Naive thymus-derived CD4-positive, alpha-beta T cell (primary cell): ENCODE measurements at regions not wholly inside any gene's neighbourhood (a gene's known extent, or its start where the extent isn't known, plus 50 kb on each side); places are given as distances from the start of the nearest gene placed in this dataset.
"Not testable (repeated sequence)": the region's sequence is repeated elsewhere in the genome, so short reads cannot be mapped to it uniquely, and the experiment has no call there.

Experiments
- ATAC-seq: fragments of 150-1000 bp; cut with Tn5 transposase; 2 replicates; pipeline ENCODE4 v1.10.0; 2021; ENCODE audit warnings: mild to moderate bottlenecking, moderate library complexity
- CTCF ChIA-PET: fragments of 350-600 bp; sonication (Branson Sonifier 250); formaldehyde crosslinking; loops from one replicate; lab custom pipeline; 2021; ENCODE audit warnings: antibody characterized with exemption; lab: Charles Lee
- POLR2A ChIA-PET: fragments of 350-600 bp; sonication (Branson Sonifier 250); formaldehyde crosslinking; loops from one replicate; lab custom pipeline; 2021; ENCODE audit warnings: antibody characterized with exemption, inconsistent platforms; lab: Charles Lee
- DNase-seq, 9 donors: peaks; one replicate each; pipeline versions ENCODE4 v3.0.0 to v3.0.0-alpha.2; 2020 to 2022; ENCODE audit warnings: mixed read lengths in 1 of 9
- H3K27ac ChIP-seq: one replicate; pipeline ENCODE4 v1.7.0; 2013; ENCODE audit warnings: mild to moderate bottlenecking, low read depth, low read length, moderate library complexity
- H3K27me3 ChIP-seq, 2 donors: one replicate each; pipeline ENCODE4 v1.7.0; 2013; ENCODE audit warnings: low read length in 2 of 2, mild to moderate bottlenecking in 2 of 2, moderate library complexity in 2 of 2; ENCODE audit not compliant: control insufficient read depth in 2 of 2, insufficient read depth in 2 of 2
- H3K36me3 ChIP-seq, 3 experiments: 1 replicate in 2 of 3; 2 replicates in 1 of 3; pipeline ENCODE4 v1.7.0; 2013; ENCODE audit warnings: low read length in 3 of 3, mild to moderate bottlenecking in 3 of 3, moderate library complexity in 1 of 3; ENCODE audit not compliant: insufficient read depth in 3 of 3, control insufficient read depth in 2 of 3
- H3K4me1 ChIP-seq, 2 donors: one replicate each; pipeline ENCODE4 v1.7.0; 2013; ENCODE audit warnings: low read length in 2 of 2, mild to moderate bottlenecking in 2 of 2, moderate library complexity in 1 of 2; ENCODE audit not compliant: control insufficient read depth in 2 of 2, insufficient read depth in 2 of 2
- H3K4me3 ChIP-seq: 2 replicates; pipeline ENCODE4 v1.7.0; 2013; ENCODE audit warnings: mild to moderate bottlenecking, low read length
- H3K9me3 ChIP-seq, 3 experiments: 1 replicate in 2 of 3; 2 replicates in 1 of 3; pipeline ENCODE4 v1.7.0; 2013; ENCODE audit warnings: low read length in 3 of 3; ENCODE audit not compliant: control insufficient read depth in 2 of 3
- H3K27ac Mint-ChIP-seq, 9 donors: one replicate each; pipeline ENCODE4 v1.8.0; 2020 to 2022; ENCODE audit warnings: mixed read lengths in 9 of 9, mild to moderate bottlenecking in 8 of 9, moderate library complexity in 5 of 9, inconsistent platforms in 2 of 9
- H3K27me3 Mint-ChIP-seq, 5 donors: one replicate each; pipeline ENCODE4 v1.8.0; 2021 to 2022; ENCODE audit warnings: mixed read lengths in 5 of 5, mild to moderate bottlenecking in 1 of 5
- H3K36me3 Mint-ChIP-seq, 5 donors: one replicate each; pipeline ENCODE4 v1.8.0; 2020 to 2022; ENCODE audit warnings: mixed read lengths in 5 of 5, mild to moderate bottlenecking in 3 of 5, inconsistent platforms in 1 of 5
- H3K4me1 Mint-ChIP-seq, 7 donors: one replicate each; pipeline ENCODE4 v1.8.0; 2020 to 2022; ENCODE audit warnings: mixed read lengths in 7 of 7, mild to moderate bottlenecking in 3 of 7, inconsistent platforms in 1 of 7
- H3K4me3 Mint-ChIP-seq, 10 donors: one replicate each; pipeline ENCODE4 v1.8.0; 2020 to 2022; ENCODE audit warnings: mild to moderate bottlenecking in 10 of 10, mixed read lengths in 10 of 10, moderate library complexity in 6 of 10, inconsistent platforms in 2 of 10
- H3K9me3 Mint-ChIP-seq, 11 donors: one replicate each; pipeline ENCODE4 v1.8.0; 2020 to 2022; ENCODE audit warnings: mixed read lengths in 11 of 11, mild to moderate bottlenecking in 4 of 11, inconsistent platforms in 1 of 11, moderate library complexity in 1 of 11
- intact Hi-C, 2 donors: fragments of 100-400 bp; cut with micrococcal nuclease; formaldehyde crosslinking; loops; one replicate each; pipeline ENCODE4 v1.15.1; 2023

GRCh38 chr6:169086616-169087015 is 167.0 kb downstream of the THBS2 start:
- intact Hi-C loops, CTCF ChIA-PET, POLR2A ChIA-PET, H3K4me3 Mint-ChIP-seq, H3K4me3 ChIP-seq, H3K36me3 Mint-ChIP-seq, H3K4me1 ChIP-seq, H3K27ac Mint-ChIP-seq, DNase-seq, H3K36me3 ChIP-seq, H3K27me3 ChIP-seq, ATAC-seq, H3K4me1 Mint-ChIP-seq, H3K27me3 Mint-ChIP-seq, H3K27ac ChIP-seq: not testable (repeated sequence)
- H3K9me3 ChIP-seq: peaks cover 0 to 10% (median 0%) of the 10 kb centered on the region in 3 experiments
- peaks cover 6 to 38% (median 16%) of the 10 kb centered on the region in 11 donors for H3K9me3 Mint-ChIP-seq

DNA sequence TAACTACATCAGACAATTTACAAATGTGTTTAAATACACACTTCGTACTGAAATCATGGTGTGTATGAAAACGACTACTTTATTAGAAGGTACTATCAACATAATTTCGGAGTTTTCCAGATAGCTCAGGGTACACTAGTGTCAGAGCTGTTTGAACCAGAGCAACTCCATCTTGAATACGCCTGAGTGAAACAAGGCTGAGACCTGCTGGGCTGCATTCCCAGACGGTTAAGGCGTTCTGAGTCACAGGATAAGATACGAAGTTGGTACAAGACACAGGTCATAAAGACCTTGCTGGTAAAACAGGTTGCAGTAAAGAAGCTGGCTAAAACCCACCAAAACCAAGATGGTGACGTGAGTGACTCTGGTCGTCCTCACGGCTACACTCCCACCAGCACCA is 167.6 kb downstream of the THBS2 start:
- no peaks in the 10 kb centered on the region for H3K27me3 ChIP-seq
- H3K4me3 Mint-ChIP-seq: no peak overlapping the region
- peaks cover 0 to 8% (median 0%) of the 10 kb centered on the region in 3 experiments for H3K9me3 ChIP-seq
- H3K27ac Mint-ChIP-seq: no peak overlapping the region
- intact Hi-C loops: no loop called here
- H3K4me1 Mint-ChIP-seq: no peaks in the 10 kb centered on the region
- ATAC-seq (no peak), DNase-seq (no peak)
- H3K4me1 ChIP-seq: no peaks in the 10 kb centered on the region
- H3K9me3 Mint-ChIP-seq: peaks cover 6 to 32% (median 14%) of the 10 kb centered on the region in 11 donors
- ChIA-PET POLR2A (no interaction called here), CTCF (no interaction called here)
- peaks cover 0 to 4% (median 0%) of the 10 kb centered on the region in 5 donors for H3K27me3 Mint-ChIP-seq
- H3K36me3 Mint-ChIP-seq: no peaks in the 10 kb centered on the region
- H3K27ac ChIP-seq: no peak overlapping the region
- H3K36me3 ChIP-seq: no peaks in the 10 kb centered on the region
- H3K4me3 ChIP-seq: no peak overlapping the region

DNA sequence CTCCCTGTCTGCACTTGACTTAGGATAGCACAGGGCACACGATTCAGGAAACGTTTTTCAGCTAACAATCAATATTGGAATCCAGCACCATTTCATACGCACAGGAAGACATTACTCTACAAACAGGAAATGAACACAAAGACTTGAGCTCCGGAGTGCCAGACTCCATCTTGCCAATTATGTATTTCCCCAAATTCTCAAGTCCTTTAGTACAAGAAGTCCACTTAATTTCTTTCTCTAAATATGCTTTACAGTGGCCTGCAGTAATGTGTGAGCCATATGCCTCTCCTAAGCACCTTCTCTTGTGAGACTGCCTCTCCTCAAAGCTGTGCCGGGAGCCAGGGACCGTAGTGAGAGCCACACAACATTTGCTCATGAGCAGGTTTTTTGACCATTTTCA is 168.2 kb downstream of the THBS2 start:
- H3K36me3 ChIP-seq: no peaks in the 10 kb centered on the region
- H3K36me3 Mint-ChIP-seq: no peaks in the 10 kb centered on the region
- no peaks in the 10 kb centered on the region for H3K4me1 Mint-ChIP-seq
- peaks cover 0 to 2% (median 0%) of the 10 kb centered on the region in 3 experiments for H3K9me3 ChIP-seq
- ChIA-PET POLR2A (no interaction called here), CTCF (no interaction called here)
- no peak overlapping the region for H3K27ac ChIP-seq
- DNase-seq (no peak), ATAC-seq (no peak)
- peaks cover 5 to 27% (median 12%) of the 10 kb centered on the region in 11 donors for H3K9me3 Mint-ChIP-seq
- H3K4me3 Mint-ChIP-seq: no peak overlapping the region
- intact Hi-C loops: no loop called here
- no peaks in the 10 kb centered on the region for H3K27me3 ChIP-seq
- no peak overlapping the region for H3K27ac Mint-ChIP-seq
- no peak overlapping the region for H3K4me3 ChIP-seq
- peaks cover 0 to 4% (median 0%) of the 10 kb centered on the region in 5 donors for H3K27me3 Mint-ChIP-seq
- H3K4me1 ChIP-seq: no peaks in the 10 kb centered on the region

DNA sequence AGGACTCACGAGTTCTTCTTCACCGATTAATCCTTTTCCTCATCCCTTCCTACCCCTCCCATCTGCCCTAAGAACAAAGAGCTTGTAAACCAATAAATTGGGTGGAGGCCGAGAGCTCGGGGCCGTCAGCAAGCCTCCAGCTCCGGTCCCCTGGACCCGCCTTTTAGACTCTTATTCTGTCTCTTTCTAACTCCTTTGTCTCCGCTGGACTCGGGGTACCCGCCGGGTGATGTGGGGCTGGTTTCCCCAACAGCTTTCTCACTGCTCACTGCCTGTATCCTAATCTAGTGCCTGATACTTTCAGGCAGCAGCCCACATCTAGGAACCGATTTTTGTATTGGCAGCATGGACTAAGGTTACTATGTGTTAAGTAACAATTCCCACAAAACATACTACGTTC is 169.1 kb downstream of the THBS2 start:
- intact Hi-C loops, H3K4me1 Mint-ChIP-seq, DNase-seq, H3K4me3 Mint-ChIP-seq, H3K27ac ChIP-seq, H3K4me3 ChIP-seq, ATAC-seq, H3K27me3 Mint-ChIP-seq, CTCF ChIA-PET, H3K36me3 Mint-ChIP-seq, H3K36me3 ChIP-seq, H3K9me3 ChIP-seq, H3K4me1 ChIP-seq, H3K27ac Mint-ChIP-seq, POLR2A ChIA-PET, H3K27me3 ChIP-seq: not testable (repeated sequence)
- H3K9me3 Mint-ChIP-seq: peaks cover 0 to 18% (median 3%) of the 10 kb centered on the region in 11 donors

- no peaks in the 10 kb centered on the region for H3K4me1 ChIP-seq
- no peaks in the 10 kb centered on the region for H3K27me3 ChIP-seq
- ATAC-seq: no peak
- no peak for DNase-seq
- H3K9me3 Mint-ChIP-seq: peaks cover 0 to 14% (median 2%) of the 10 kb centered on the region in 11 donors
- no peaks in the 10 kb centered on the region for H3K9me3 ChIP-seq
- intact Hi-C loops: no loop called here
- no peak overlapping the region for H3K27ac ChIP-seq
- CTCF ChIA-PET: no interaction called here
- H3K27ac Mint-ChIP-seq: no peak overlapping the region
- peaks cover 0 to 3% (median 0%) of the 10 kb centered on the region in 5 donors for H3K27me3 Mint-ChIP-seq
- no peaks in the 10 kb centered on the region for H3K4me1 Mint-ChIP-seq
- no peaks in the 10 kb centered on the region for H3K36me3 ChIP-seq
- POLR2A ChIA-PET: no interaction called here
- H3K36me3 Mint-ChIP-seq: no peaks in the 10 kb centered on the region
- H3K4me3 Mint-ChIP-seq: no peak overlapping the region
- no peak overlapping the region for H3K4me3 ChIP-seq
Measured at GRCh38 chr6:169084067-169084466, 169.6 kb downstream of the THBS2 start.

DNA sequence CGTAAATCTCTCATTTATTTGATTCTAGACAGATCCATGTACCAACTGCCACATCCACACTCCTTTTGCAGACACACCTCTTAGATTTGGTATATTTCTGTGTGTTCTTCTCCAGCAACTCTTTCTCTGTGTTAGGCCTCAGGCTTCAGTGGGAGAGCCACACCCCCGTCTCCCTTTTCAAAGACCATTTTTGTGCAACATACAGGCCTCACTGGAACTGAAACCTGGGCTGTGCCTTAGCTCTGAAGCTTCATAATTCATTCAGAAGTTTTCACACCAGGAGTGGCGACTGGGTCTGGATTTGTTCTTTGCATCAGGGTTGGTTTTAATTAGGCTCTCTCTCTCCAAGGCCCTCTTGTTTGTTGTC is 170.2 kb downstream of the THBS2 start:
- H3K4me1 Mint-ChIP-seq: no peaks in the 10 kb centered on the region
- peaks cover 0 to 8% (median 0%) of the 10 kb centered on the region in 11 donors for H3K9me3 Mint-ChIP-seq
- H3K27me3 ChIP-seq: no peaks in the 10 kb centered on the region
- no peak overlapping the region for H3K4me3 Mint-ChIP-seq
- H3K27ac Mint-ChIP-seq: no peak overlapping the region
- H3K36me3 ChIP-seq: no peaks in the 10 kb centered on the region
- ChIA-PET POLR2A (no interaction called here), CTCF (no interaction called here)
- H3K36me3 Mint-ChIP-seq: no peaks in the 10 kb centered on the region
- H3K27me3 Mint-ChIP-seq: no peaks in the 10 kb centered on the region
- no peak for ATAC-seq
- H3K27ac ChIP-seq: no peak overlapping the region
- no peak overlapping the region for H3K4me3 ChIP-seq
- no peaks in the 10 kb centered on the region for H3K4me1 ChIP-seq
- no peaks in the 10 kb centered on the region for H3K9me3 ChIP-seq
- intact Hi-C loops: no loop called here
- no peak for DNase-seq

GRCh38 chr6:169082817-169083507 is 170.7 kb downstream of the THBS2 start:
- Mint-ChIP-seq H3K27me3 (no peaks in the 10 kb centered on the region), H3K36me3 (no peaks in the 10 kb centered on the region), H3K27ac (no peak overlapping the region), H3K4me3 (no peak overlapping the region), H3K9me3 (peaks cover 0 to 6% (median 0%) of the 10 kb centered on the region in 11 donors), H3K4me1 (no peaks in the 10 kb centered on the region)
- intact Hi-C loops: no loop called here
- H3K36me3 ChIP-seq: no peaks in the 10 kb centered on the region
- no peak overlapping the region for H3K27ac ChIP-seq
- ATAC-seq: peak; percentile 14
- no peak overlapping the region for H3K4me3 ChIP-seq
- no peaks in the 10 kb centered on the region for H3K4me1 ChIP-seq
- no peaks in the 10 kb centered on the region for H3K9me3 ChIP-seq
- no peak for DNase-seq
- no peaks in the 10 kb centered on the region for H3K27me3 ChIP-seq
- ChIA-PET CTCF (interaction anchor here (0.6 kb wide), 1 partner anchor 90 kb away, joined by 3 read pairs; no protein-coding TSS in a partner anchor), POLR2A (no interaction called here)
